ENCODE measurements at regions not wholly inside any gene's neighbourhood (a gene's known extent, or its start where the extent isn't known, plus 50 kb on each side); places are given as distances from the start of the nearest gene placed in this dataset.

DNA sequence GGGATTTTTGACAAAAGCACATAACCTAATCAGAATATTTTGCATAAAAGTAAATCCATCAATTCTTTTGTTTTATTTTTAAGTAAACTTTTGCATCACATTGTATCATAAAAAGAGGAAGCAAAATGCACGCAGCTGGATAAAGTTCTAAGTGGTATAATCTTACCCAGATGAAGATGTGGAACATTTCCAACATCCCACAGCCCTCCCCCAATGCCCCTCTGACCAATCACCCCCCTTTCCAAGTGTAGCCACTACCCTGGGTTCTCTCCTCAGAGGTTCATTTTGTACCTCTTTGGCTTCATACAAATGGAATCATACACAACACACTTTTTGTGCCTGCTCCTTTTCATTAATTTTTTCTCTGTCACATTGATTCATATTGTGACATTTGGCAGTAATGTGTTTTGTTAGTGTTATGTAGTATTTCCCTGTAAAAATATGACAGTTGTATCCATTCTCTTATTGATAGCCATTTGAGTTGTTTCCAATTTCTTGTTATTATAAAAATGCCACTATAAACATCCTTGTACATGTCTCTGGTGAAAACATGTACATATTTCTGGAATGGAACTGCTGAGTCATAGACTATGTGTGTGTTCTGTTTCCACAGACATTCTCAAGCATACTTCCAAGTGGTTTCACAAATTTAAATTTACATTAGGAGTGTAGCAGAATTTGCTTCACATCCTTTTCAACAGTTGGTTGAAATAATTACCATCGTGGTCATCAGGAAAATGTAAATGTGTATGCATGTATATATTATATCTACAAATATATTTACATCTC lies 92.9 kb upstream of the SYNDIG1 start:
- TF ChIP-seq POLR2A (IDR thresholded peaks at IDR 0.05) (no peak), EP300 (IDR thresholded peaks at IDR 0.05) (no peak)
- TF ChIP-seq, protein P1, sequence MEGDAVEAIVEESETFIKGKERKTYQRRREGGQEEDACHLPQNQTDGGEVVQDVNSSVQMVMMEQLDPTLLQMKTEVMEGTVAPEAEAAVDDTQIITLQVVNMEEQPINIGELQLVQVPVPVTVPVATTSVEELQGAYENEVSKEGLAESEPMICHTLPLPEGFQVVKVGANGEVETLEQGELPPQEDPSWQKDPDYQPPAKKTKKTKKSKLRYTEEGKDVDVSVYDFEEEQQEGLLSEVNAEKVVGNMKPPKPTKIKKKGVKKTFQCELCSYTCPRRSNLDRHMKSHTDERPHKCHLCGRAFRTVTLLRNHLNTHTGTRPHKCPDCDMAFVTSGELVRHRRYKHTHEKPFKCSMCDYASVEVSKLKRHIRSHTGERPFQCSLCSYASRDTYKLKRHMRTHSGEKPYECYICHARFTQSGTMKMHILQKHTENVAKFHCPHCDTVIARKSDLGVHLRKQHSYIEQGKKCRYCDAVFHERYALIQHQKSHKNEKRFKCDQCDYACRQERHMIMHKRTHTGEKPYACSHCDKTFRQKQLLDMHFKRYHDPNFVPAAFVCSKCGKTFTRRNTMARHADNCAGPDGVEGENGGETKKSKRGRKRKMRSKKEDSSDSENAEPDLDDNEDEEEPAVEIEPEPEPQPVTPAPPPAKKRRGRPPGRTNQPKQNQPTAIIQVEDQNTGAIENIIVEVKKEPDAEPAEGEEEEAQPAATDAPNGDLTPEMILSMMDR (IDR thresholded peaks at IDR 0.05): no peak

Data from gastroesophageal sphincter (tissue), 3 donors.